ENCODE measurements at regions not wholly inside any gene's neighbourhood (a gene's known extent, or its start where the extent isn't known, plus 50 kb on each side); places are given as distances from the start of the nearest gene placed in this dataset.

DNA sequence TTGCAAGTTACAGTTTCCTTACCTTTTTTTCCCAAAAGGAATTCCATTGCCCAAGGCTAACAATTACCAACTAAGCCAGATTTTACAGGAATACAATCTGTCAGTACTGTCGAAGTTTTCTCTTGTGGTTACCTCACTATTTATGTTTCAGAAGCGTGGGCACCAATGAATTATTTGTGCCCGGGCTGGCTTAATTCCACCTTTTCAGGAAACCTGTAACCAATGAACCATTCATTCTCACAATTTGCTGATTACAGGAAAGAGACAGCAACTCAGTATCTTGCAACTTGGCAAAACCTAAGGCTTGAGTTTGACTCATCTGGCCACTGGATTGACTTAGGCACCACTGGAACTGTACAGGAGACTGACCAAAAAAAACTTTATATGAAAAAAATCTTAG lies 485.6 kb downstream of the INHBA start:
- TF ChIP-seq TAF1 (IDR thresholded peaks at IDR 0.05; ENCODE audit: low read depth), result no peak
- TF ChIP-seq, protein P1, sequence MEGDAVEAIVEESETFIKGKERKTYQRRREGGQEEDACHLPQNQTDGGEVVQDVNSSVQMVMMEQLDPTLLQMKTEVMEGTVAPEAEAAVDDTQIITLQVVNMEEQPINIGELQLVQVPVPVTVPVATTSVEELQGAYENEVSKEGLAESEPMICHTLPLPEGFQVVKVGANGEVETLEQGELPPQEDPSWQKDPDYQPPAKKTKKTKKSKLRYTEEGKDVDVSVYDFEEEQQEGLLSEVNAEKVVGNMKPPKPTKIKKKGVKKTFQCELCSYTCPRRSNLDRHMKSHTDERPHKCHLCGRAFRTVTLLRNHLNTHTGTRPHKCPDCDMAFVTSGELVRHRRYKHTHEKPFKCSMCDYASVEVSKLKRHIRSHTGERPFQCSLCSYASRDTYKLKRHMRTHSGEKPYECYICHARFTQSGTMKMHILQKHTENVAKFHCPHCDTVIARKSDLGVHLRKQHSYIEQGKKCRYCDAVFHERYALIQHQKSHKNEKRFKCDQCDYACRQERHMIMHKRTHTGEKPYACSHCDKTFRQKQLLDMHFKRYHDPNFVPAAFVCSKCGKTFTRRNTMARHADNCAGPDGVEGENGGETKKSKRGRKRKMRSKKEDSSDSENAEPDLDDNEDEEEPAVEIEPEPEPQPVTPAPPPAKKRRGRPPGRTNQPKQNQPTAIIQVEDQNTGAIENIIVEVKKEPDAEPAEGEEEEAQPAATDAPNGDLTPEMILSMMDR (IDR thresholded peaks at IDR 0.05; ENCODE audit: poor library complexity, severe bottlenecking), result no peak
- no peak for TF ChIP-seq POLR2AphosphoS5 (IDR thresholded peaks at IDR 0.05)
- TF ChIP-seq EZH2 (IDR thresholded peaks at IDR 0.05; ENCODE audit: borderline replicate concordance, insufficient read depth, low read length, poor library complexity, severe bottlenecking), result no peak

Measured in neural cell (in vitro differentiated cells).